ENCODE measurements at regions not wholly inside any gene's neighbourhood (a gene's known extent, or its start where the extent isn't known, plus 50 kb on each side); places are given as distances from the start of the nearest gene placed in this dataset.

DNA sequence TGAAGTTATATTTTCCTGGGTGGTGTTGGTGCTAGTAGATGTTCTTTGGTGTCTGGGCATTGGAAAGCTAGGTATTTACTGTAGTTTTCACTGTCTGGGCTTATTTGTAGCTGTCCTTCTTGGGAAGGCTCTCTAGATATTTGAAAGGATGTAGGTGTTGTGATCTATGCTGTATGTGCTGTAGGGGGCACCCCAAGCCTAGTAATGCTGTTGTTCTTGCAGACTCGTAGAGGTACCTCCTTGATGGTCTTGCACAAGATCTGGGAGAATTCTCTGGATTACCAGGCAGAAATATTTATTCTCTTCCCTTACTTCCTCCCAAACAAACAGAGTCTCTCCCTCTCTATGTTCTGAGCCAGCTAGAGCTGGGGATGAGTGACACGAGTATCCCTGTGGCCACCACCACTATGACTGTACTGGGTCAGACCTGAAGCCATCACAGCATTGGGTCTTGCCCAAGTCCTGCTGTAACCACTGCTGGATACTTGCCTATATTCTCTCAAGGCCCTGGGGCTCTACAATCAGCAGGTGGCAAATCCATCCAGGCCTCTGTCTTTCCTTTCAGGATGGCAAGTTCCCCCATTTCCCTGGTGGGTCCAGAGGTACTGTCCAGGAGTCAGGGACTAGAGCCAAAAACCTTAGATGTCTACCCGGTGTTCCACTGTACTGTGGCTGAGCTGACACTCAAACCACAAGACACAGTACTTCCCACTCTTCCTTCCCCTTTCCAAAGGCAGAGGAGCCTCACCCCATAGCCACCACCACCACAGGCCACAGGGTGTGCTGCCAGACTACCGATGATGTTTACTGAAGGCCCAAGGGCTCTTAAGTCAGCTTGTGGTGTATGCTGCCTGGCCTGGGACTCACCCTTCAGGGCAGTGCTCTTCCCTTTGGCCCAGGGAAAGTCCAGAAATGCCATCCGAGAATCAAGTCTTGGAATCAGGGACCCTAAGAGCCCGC, 195.2 kb upstream of the DPPA4 start:
- DNase-seq: peak; percentile 42

DNA sequence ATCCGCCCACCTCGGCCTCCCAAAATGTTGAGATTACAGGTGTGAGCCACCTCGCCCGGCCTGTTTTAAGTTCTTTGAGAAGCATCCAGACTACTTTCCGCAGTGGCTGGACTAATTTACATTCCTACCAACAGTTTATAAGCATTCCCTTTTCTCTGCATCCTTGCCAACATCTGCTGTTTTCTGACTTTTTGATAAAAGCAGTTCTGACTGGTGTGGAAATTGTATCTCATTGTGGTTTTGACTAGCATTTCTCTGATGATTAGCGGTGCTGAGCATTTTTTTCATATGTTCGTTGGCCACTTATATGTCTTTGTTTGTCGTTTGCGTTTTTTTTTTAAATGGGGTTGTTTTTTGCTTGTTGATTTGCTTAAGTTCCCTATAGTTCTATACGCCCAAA, 208.4 kb upstream of the DPPA4 start:
- DNase-seq: no peak

DNA sequence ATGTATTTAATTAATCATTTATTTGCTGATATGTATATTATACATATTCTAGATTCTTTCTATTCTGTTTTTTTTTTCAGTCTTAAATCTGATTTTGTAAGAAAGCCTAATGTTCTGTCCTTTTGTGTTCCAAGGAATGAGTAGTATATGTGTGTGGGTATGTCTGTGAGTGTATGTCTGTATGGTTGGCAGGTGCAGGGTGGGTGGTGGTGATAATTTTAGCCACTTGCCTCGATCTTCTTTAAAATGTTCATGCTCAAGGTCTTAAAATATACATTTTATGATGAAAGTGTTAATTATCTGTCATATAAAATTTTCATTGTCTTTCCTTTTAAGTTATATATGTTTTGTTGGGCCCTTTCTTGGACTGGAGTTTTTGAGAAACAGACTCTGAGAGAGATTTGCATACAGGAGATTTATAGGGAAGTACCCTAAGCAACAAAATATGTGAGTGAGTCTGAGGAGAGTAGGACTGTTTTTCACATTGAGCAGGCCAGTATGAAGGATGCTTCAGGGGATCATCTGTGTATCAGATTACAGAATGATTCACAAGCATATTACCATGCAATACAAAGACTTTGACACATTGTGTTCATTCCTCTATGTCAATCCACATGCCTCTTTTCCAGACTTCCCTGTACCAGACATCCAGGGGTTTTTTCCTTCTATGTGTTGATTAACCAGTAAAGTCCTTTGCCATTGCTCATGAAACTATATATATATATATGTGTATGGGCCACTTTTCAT, 211.0 kb upstream of the DPPA4 start:
- no peak for DNase-seq

DNA sequence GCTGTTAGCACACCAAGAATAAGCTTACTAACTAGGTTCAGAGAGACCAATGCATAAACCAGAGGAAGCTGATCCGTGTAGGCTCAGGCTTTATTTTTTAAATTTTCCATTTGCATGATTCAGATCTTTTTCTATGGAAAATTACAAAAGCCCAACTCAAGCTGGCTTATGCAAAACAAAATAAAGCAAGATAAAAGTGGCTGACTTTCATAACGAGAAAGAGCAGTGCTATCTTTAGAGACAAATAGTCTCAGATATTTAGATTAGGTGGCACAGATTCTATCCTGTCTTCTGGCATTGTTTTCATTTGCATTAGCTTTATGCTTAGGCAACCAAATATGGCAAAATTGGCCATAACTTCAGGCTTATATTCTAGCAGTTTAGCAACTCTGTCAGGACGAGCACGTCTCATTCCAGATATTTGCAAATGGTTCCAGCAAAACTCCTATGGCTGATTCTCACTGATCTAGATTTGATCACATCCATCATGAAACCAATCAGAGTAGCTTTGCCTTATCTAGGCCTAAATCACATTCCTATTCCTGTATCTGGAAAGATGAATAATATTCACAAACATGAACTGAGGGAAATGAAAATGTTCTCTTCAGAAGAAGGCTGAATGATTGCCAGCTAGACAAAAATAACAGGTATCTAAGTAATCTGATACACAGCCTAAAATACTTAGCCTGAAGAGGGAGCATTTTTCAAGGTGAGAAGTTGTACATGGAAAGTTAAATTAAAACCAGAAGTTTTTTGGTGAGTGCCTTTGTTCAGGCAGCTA, 216.4 kb upstream of the DPPA4 start:
- no peak for DNase-seq

DNA sequence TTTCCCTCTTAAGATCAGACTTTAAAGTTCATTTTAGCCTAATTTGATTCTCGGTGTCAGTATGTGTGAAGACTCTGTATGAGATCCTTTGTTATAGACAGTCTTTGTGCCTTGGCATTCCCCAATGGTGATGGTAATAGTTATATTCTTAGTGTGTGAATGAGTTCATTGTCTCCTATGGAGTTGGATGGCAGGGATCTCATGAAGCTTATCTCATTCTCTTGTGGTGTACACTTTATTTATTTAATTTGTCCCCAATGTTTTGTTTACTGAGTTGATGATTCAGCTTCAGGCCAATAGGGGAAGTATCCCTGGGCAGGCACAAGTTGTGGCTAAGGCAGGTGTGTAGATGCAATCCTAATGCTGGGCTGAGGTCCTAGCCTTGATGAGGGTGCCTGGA, 222.0 kb upstream of the DPPA4 start:
- DNase-seq: no peak

DNA sequence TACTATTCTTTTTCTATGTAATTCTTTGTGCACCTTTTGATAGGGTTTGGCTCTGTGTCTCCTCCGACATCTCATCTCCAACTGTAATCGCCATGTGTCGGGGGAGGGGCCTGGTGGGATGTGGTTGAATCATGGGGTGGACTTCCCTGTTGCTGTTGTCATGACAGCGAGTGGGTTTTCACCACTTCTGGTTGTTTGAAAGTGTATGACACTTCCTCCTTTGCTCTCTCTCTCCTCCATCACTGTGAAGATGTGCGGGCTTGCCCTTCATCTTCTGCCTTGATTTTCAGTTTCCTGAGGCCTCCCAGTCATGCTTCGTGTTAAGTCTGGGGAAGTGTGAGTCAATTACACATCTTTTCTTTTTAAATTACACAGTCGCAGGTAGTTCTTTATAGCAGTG, 225.8 kb upstream of the DPPA4 start:
- DNase-seq: no peak

DNA sequence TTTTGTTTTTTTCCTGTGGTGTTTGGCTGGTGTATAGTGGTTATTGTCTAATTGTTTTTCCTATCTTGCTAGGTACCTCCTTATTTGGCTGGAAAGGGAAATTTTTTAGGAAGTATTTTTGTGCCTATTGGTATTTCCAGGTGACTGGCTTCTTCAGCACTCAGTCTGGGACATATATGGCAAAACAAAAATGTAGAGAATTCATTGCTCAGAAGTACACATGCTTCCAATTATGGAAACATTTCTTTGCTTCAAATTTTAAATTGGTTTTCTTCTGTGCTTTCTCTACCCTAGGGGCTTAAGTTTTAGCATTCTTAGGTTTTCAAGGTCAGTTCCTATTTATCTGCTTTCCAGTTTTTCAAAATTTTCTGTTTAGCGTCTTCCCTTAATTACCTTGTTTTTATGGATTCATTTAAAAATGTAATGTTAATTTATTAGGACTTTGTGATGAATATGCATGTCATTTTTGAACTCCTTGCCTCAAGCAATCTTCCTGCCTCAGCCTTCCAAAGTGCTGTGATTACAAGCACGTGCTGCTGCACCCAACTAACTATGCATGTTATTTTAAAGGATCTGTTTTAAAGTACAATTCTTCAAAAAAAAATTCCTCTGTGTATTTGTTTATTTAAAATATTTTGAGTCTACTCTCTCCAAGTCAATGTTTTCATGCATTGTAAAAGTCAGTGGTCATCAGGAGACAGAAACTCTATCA, 231.9 kb upstream of the DPPA4 start:
- no peak for DNase-seq

DNA sequence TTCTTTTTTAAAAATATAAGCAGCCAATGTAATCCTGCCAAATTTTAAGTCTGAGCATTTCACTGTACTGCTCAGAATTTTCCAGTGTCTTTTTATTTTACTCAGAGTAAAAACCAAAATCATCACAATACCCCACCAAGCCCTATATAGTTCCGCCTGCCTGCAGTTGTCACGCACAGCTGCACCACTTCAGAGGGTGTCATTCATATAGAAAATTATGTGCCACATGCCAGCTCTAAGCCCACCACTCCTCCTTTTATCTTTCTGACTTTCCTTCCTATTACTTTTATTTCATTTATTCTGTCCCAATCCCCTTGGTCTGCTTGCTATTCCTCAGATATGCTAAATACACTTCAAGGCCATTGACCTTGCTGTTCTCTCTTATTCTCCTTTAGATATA, 233.1 kb upstream of the DPPA4 start:
- no peak for DNase-seq

DNA sequence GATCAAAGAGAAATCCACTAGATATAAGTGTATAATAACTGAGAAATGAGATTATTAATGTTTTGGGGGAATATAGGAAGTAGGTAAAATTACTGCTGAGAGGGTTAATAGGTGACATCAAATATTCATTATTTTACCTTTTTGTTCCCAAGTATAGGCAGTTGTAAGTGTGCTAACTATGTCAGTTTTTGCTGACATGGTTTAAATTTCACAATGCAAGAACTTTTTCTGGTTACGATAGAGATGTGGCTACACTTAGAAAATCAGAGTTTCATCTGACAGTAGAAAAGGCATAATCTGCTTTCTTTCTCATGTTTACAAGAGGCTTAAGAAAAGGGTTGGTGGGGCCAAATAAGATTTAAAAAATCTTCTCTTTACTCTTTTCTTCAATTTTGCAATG, 235.0 kb upstream of the DPPA4 start:
- DNase-seq: no peak

DNA sequence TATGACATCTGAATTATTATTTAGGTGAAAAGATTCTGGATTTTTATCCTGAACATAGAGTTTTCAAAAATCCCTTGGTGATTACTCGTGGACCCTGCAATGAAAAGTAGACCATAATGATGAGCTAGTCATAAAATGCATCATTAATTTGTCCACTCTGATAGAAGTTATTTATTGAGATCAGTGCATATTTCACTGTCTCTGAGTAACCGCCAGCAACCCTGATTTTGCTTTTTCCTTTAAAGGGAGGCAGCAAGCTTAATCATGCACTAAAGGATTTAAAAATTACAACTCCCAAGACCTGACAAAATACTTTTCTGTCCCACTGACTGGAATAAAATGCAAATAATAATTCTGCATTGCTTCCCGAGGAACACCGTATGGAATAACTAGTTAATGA, 259.6 kb upstream of the DPPA4 start:
- no peak for DNase-seq

DNA sequence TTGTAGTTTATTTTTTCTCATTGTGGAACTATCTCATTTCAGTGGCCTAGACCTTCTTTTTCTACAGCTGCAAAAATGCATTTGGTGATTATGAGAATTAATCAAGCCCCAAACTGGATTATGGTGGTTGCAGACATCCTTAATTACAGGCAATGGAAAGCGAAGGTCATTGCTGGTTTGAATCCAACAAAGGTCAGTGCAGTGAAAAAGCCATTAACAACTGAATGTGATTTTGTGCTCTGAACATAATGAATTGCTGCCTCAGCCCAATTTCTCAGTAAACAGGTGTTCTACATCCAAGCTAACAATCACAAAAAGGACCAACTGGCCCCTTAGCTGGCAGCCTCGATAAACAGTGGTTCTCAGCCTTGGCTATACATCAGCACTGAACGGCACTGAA, 260.1 kb upstream of the DPPA4 start:
- no peak for DNase-seq

DNA sequence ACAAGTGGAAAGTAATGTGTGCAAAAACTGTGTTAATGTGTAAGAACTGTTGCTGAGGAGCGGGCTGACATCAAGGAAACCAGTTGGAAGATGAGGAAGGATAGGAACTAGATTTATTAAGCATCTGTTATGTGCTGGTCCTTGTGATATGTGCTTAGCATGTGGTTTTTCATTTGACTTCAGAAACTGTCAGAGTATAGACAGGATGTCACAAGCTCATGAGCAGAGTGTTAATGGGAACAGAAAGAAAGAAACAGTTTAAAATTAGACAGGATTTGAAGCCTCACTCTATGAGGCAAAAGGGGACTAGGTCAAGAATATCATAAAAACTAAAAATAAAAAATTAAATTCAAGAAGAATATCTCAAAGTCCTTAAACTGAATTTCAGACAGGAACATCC, 270.6 kb upstream of the DPPA4 start:
- DNase-seq: no peak

DNA sequence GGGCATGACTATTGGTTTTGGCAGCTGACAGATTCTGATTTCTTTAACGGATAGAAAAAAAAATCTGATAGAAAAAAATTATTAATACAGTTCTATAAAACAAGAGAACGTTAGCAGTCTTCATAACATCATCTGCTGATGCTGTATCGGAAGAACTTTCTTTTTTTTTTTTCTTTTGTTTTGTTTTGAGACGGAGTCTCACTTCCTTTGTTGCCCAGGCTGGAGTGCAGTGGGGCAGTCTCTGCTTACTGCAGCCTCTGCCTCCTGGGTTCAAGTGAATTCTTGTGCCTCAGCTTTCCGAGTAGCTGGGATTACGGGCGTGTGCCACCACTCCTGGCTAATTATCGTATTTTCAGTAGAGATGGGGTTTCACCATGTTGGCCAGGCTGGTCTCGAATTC, 271.2 kb upstream of the DPPA4 start:
- no peak for DNase-seq

DNA sequence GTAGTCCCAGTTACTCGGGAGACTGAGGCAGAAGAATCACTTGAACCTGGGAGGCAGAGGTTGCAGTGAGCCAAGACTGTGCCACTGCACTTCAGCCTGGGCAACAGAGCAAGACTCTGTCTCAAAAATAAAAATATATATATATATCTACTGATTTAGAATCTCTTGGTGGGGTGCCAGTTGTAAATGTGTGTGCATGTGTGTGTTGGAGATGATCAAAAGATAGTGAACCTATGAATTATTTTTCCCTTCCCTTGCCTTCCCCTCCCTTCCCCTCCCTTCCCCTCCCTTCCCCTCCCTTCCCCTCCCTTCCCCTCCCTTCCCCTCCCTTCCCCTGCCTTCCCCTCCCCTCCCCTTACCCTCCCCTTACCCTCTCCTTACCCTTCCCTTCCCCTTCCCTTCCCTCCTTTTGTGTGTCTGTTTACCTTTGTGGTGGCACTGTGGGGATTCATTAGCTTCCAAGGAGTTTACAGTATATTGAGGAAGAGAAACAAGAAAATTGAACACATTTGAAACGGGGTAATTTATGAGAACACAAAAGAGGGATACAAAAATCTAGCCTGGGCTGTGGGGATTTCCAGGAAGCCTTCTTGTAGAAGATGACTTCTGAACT, 281.5 kb upstream of the DPPA4 start:
- DNase-seq: no peak

DNA sequence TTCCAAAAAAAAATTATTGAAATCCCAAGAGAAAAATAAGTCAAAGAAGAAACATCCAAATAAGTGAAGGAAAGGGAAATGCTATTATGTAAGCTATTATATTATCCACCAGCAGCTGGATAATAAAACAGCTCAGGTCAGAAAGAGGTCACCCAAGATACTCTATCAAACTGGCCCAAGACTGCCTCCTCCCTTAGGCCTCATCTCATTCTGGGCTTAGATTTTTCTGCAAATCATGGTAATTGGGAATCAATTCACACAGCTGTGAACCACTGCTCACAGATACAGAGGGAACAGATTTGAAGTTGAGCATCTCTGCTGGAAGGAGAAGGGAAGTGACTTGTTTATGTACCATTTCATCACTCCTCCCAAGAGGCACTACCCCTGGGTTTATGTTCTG, 294.6 kb upstream of the DPPA4 start:
- peak; percentile 44 for DNase-seq

DNA sequence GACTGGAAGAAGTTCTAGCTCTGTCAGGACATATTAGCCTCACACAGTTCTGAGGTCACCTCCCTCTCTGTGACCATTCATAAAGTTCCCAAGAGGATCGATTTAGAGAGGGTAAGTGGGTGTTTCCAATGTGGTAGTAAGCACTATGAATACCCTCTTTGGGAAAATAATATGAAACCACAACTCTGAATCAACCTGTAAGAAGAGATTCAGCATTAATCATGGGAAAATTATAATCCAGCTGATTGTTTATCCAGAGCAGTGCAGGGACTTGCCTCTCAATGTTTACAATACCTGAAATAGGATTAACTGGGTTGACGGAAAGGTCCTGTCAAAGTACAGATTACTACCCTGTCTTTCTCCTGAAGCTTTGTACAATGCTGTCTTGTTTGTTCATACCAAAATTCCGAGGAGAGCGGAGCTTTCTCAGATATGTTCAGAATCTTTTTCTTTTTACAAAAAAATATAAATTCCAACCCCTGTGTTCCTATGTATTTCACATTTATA, 302.9 kb upstream of the DPPA4 start:
- no peak for DNase-seq

DNA sequence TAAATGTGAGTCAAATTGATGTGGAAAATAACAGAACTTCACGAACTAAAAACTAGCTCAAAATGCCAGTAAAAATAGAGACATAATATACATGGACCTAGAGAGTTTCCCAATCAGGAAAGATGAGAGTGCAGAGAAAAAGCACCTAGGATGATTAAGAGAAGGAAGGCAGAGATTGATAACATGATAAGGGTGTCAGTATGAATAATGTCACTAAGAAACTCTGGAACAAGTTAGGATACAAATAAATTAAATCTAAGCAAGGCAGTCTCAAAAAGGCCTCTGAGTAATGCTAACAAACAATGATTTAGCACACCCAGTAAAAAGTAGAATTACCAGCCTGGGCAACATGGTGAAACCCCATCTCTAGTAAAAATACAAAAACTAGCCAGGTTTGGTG, 304.7 kb upstream of the DPPA4 start:
- DNase-seq: no peak

DNA sequence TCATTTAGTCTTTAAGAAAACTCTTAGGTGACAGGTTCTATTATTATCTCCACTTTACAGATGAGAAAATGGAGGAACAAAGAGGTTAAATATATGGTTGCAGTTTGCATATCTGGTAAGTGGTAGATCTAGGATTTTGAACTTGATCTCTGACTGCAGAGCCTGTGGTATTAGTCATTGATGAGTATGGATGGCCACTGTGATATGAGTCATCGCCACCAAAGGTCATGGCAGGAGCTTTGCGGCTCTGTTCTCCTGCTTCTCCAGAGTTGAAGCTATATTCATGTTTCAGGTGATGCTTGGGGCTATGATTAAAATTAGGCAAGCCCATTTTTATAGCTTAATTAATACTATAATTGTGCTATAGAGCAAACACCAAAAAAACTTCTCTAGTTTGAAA, 306.2 kb upstream of the DPPA4 start:
- no peak for DNase-seq

DNA sequence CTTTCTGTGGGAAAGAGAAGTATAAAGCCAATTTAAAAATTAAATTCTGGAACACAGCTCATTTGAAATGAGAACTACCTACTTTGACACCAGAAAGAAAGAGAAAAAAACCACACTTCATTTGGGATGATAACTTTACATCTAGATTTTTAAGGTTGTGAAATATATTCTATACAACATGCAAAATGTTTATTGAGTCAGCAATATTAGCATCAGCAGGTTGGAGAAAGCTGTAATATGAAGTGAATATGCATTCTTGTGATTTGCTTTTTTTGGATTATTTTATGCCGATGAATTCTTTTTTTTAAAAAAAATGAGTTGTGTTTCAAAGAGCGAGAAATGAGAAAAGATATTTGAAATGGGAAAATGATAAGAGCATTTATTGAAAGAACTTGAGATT, 307.0 kb upstream of the DPPA4 start:
- DNase-seq: no peak

DNA sequence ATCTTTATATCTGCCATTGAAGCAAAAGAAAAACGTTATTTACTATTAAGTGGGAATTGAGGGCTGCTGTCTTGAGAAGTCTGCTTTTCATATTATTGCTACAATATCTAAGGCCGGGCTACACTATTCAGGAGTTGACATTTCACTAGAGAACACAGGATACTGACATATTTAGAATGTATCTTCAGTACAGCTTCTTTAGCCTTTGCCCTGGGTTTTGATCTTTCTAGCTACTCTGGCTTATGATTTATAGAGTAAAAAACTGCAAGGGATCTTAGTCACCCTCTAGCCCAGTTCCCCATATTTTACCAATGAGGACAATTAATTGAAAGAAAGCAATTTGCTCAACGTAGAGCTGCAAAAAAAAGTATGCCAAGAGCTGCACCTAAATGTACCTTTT, 307.4 kb upstream of the DPPA4 start:
- no peak for DNase-seq

DNA sequence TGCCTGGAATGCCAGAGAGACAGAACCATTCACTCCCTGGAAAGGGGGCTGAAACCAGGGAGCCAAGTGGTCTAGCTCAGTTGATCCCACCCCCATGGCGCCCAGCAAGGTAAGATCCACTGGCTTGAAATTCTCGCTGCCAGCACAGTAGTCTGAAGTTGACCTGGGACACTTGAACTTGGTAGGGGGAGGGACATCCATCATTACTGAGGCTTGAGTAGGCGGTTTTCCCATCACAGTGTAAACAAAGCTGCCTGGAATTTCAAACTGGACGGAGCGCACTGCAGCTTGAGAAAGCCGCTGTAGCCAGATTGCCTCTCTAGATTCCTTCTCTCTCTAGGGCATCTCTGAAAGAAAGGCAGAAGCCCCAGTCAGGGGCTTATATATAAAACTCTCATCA, 310.7 kb upstream of the DPPA4 start:
- no peak for DNase-seq

DNA sequence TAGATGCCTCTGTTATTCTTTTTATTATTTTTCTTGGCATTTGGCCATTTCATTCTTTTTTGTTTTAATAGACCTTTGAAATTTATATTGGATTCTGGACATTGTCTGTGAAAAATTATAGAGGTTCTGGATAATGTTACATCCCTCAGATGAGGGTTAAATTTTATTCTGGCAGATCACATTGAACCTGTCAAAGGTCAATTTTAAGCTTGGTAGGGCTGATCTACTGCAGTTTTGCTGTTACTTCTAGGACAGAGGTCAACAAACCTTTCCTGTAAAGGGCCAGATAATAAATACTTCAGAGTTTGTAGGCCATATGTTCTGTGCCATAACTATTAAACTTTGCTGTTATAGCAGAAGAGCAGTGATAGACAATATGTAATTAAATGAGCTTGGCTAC, 318.9 kb upstream of the DPPA4 start:
- DNase-seq: no peak

All from femur (tissue), 1 donor.